LNCAP (cell line): ENCODE measurements at regions not wholly inside any gene's neighbourhood (a gene's known extent, or its start where the extent isn't known, plus 50 kb on each side); places are given as distances from the start of the nearest gene placed in this dataset.

ENCODE experiments used
- TF ChIP-seq, protein P1 (sequence below): fragments of 450-650 bp; IDR thresholded peaks from 2 replicates; pipeline ENCODE4 v1.5.1; 2017; ENCODE audit warnings: mild to moderate bottlenecking

DNA sequence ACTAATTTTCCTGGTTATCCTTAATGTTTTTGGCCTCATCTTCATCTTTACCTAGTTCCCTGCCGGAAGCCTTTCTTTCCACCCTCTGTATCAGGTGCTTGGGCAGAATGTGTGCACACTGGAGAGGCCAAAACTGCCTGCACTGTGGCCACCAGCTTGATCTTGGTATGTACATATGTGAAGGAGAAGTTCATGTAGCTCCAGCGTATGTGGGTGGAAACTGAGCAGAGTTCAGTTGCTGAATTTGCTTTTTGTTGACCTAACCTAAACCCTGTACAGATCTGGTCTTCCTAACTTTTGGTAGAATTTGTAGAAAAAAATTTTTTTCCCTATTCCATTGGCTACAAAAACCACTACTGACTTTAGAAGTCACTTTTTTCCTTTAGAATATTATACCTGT is 65.9 kb upstream of the IGSF10 start:
- TF ChIP-seq, protein P1, sequence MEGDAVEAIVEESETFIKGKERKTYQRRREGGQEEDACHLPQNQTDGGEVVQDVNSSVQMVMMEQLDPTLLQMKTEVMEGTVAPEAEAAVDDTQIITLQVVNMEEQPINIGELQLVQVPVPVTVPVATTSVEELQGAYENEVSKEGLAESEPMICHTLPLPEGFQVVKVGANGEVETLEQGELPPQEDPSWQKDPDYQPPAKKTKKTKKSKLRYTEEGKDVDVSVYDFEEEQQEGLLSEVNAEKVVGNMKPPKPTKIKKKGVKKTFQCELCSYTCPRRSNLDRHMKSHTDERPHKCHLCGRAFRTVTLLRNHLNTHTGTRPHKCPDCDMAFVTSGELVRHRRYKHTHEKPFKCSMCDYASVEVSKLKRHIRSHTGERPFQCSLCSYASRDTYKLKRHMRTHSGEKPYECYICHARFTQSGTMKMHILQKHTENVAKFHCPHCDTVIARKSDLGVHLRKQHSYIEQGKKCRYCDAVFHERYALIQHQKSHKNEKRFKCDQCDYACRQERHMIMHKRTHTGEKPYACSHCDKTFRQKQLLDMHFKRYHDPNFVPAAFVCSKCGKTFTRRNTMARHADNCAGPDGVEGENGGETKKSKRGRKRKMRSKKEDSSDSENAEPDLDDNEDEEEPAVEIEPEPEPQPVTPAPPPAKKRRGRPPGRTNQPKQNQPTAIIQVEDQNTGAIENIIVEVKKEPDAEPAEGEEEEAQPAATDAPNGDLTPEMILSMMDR, result no peak

DNA sequence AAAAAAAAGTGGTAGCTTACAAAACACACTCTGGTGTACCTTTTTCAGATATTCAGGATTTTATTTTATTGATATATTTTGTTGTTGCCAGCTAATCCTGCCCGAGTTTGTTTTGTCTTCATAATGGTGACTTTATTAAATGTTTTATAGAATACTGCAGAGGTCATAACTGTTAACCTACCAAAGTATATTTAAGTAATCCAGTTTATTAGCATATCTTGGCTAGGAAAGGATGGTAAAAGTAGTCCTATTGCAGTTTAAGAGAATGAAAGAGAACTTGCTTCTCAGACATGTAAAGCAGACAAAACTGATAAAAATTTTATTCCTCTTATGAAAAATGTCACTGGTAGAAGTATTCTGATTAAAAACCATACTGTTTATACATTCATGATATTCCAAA is 59.2 kb upstream of the IGSF10 start:
- TF ChIP-seq, protein P1, result no peak
